ENCODE measurements at regions not wholly inside any gene's neighbourhood (a gene's known extent, or its start where the extent isn't known, plus 50 kb on each side); places are given as distances from the start of the nearest gene placed in this dataset.

DNA sequence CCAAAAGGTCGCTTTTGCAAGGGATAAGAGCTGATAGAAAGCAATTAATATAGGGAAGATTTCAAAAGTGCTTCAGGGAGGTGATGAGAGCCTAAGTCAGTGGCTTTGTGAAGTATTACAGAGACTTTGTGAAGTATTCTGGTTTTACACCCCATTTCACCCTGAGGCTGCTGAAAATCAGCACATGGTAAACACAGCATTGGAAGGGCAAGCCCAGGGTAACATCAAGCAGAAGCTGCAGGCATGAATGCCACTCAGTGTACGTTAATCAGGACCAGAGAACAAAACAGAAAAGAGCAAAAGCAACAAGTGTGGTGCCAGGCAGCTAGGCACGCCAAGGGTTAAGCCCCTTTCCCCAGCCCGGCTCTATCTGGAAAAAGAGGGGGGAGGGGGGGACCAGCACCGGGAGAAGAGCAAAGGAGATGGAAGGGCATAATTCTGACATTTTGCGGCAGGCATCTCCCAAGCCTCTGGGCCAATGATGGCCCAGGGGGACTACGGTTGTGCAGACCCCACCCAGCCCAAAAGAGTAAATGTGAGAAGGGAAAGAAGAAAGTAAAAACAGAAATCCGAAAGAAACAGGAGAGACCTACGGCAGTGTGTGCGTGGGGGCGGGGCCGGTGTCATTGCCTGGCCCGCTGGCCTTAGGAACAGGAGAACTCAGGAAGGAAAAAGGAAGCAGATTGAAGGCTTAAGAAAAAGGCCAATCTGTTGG, 58.9 kb downstream of the DHRS2 start:
- DNase-seq (ENCODE audit: low read depth in 1 of 2, low spot score in 1 of 2) (no peak), FAIRE-seq (no peak), ATAC-seq (no peak)
- Histone ChIP-seq H3K4me2 (peak overlapping the region; percentile 45), H3K27ac (peak overlapping the region; percentile 12 to 35; a peak in 3 of 6 replicates), H3K4me3 (no peak overlapping the region), H3K4me1 (peaks cover 12% of the 10 kb centered on the region; the same call in 2 of the 3 replicates), H3K9me3 (peaks cover 2% of the 10 kb centered on the region; the same call in 1 of the 3 replicates)
- ChIA-PET POLR2A (no interaction called here), CTCF (interaction anchor here (3.3 kb wide), 1 partner anchor 29 kb away, joined by 12 read pairs; no protein-coding TSS in a partner anchor)
- WGBS (ENCODE audit: missing lambda C conversion rate), result 34% methylated on average over 13 of the region's 13 CpGs
- no peak for TF ChIP-seq JUN (IDR thresholded peaks at IDR 0.05)
- no peak for TF ChIP-seq MAFK (IDR thresholded peaks at IDR 0.05; ENCODE audit: partially characterized antibody)
- no peak for TF ChIP-seq TFCP2L1 (CRISPR knock-in tag; IDR thresholded peaks at IDR 0.05)
- TF ChIP-seq HEYL (CRISPR knock-in tag; IDR thresholded peaks at IDR 0.05), result no peak
- TF ChIP-seq HOXB5 (CRISPR knock-in tag; IDR thresholded peaks at IDR 0.05), result no peak
- no peak for TF ChIP-seq ATOH8 (CRISPR knock-in tag; IDR thresholded peaks at IDR 0.05; ENCODE audit: low read depth)
- TF ChIP-seq FOSB (CRISPR knock-in tag; IDR thresholded peaks at IDR 0.05), result no peak
- TF ChIP-seq JUNB (IDR thresholded peaks at IDR 0.05), result no peak
- TF ChIP-seq NFE2L2 (conservative IDR thresholded peaks at IDR 0.05; ENCODE audit: low read length), result no peak
- no peak for TF ChIP-seq USF2 (IDR thresholded peaks at IDR 0.05)
- TF ChIP-seq, protein P1, sequence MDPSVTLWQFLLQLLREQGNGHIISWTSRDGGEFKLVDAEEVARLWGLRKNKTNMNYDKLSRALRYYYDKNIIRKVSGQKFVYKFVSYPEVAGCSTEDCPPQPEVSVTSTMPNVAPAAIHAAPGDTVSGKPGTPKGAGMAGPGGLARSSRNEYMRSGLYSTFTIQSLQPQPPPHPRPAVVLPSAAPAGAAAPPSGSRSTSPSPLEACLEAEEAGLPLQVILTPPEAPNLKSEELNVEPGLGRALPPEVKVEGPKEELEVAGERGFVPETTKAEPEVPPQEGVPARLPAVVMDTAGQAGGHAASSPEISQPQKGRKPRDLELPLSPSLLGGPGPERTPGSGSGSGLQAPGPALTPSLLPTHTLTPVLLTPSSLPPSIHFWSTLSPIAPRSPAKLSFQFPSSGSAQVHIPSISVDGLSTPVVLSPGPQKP (IDR thresholded peaks at IDR 0.05; ENCODE audit: low read depth, low read length), result no peak
- TF ChIP-seq, protein P2, sequence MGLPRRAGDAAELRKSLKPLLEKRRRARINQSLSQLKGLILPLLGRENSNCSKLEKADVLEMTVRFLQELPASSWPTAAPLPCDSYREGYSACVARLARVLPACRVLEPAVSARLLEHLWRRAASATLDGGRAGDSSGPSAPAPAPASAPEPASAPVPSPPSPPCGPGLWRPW (IDR thresholded peaks at IDR 0.05), result no peak
- TF ChIP-seq PHF8 (IDR thresholded peaks at IDR 0.05; ENCODE audit: borderline replicate concordance, low read depth), result no peak
- no peak for TF ChIP-seq KDM1A (IDR thresholded peaks at IDR 0.05; ENCODE audit: low read depth)
- no peak for TF ChIP-seq BCL3 (IDR thresholded peaks at IDR 0.05)
- no peak for TF ChIP-seq RNF2 (IDR thresholded peaks at IDR 0.05; ENCODE audit: borderline replicate concordance, low read depth)
- TF ChIP-seq GATA3 (IDR thresholded peaks at IDR 0.05; ENCODE audit: borderline replicate concordance), result no peak
- no peak for TF ChIP-seq CTCF (IDR thresholded peaks at IDR 0.05)
- TF ChIP-seq HOXA7 (CRISPR knock-in tag; IDR thresholded peaks at IDR 0.05), result no peak
- no peak for TF ChIP-seq ZSCAN20 (CRISPR knock-in tag; IDR thresholded peaks at IDR 0.05)

DNA sequence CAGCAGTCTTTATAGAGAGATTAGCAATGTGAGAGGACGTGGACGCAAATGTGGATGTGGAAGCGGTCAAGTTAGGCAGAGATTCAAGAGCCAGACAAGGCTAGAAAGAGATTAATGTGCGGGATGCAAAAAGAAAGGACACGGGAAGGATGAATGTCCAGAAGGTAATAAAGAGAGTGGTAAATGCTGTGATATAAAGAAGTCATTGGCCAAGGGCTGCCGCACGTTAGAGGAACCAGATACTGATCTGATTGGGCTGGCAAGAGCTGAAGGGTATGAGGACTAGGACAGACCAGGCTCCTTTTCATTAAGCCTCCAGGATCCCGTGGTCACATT, 59.5 kb downstream of the DHRS2 start:
- no peak for FAIRE-seq
- no peak overlapping the region for H3K4me3 ChIP-seq
- peaks cover 12% of the 10 kb centered on the region; the same call in 2 of the 3 replicates for H3K4me1 ChIP-seq
- WGBS (ENCODE audit: missing lambda C conversion rate), result 42% methylated on average over 8 of the region's 8 CpGs
- ChIA-PET POLR2A (no interaction called here), CTCF (interaction anchor here (3.3 kb wide), 1 partner anchor 30 kb away, joined by 12 read pairs; no protein-coding TSS in a partner anchor)
- H3K4me2 ChIP-seq, result no peak overlapping the region
- H3K9me3 ChIP-seq, result peaks cover 2% of the 10 kb centered on the region; the same call in 1 of the 3 replicates
- no peak for ATAC-seq
- no peak overlapping the region for H3K27ac ChIP-seq
- no peak for DNase-seq (ENCODE audit: low read depth in 1 of 2, low spot score in 1 of 2)
- no peak for TF ChIP-seq SREBF2 (IDR thresholded peaks at IDR 0.05)
- TF ChIP-seq, protein P3, sequence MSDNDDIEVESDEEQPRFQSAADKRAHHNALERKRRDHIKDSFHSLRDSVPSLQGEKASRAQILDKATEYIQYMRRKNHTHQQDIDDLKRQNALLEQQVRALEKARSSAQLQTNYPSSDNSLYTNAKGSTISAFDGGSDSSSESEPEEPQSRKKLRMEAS (IDR thresholded peaks at IDR 0.05), result no peak
- no peak for TF ChIP-seq CBX2 (IDR thresholded peaks at IDR 0.05; ENCODE audit: borderline replicate concordance, low read depth)
